H1 (cell line): ENCODE measurements at regions not wholly inside any gene's neighbourhood (a gene's known extent, or its start where the extent isn't known, plus 50 kb on each side); places are given as distances from the start of the nearest gene placed in this dataset.

Source experiments
- EGR1 ChIP-seq: IDR thresholded peaks from 2 replicates; pipeline ENCODE4 v1.6.1; 2011; ENCODE audit warnings: low read depth, low read length, borderline replicate concordance
- NRF1 ChIP-seq: IDR thresholded peaks from 2 replicates; pipeline ENCODE4 v1.6.1; 2011; ENCODE audit warnings: mild to moderate bottlenecking, low read depth, low read length, improper control_type of control experiment
- SP4 ChIP-seq: IDR thresholded peaks from 2 replicates; pipeline ENCODE4 v1.6.1; 2012; ENCODE audit warnings: low read length, inconsistent platforms
- SUZ12 ChIP-seq: fragments of 200-600 bp; sonication (generic); IDR thresholded peaks from 2 replicates; pipeline ENCODE4 v1.6.1; 2012; ENCODE audit warnings: mild to moderate bottlenecking, inconsistent platforms, low read length, moderate library complexity, mixed read lengths

DNA sequence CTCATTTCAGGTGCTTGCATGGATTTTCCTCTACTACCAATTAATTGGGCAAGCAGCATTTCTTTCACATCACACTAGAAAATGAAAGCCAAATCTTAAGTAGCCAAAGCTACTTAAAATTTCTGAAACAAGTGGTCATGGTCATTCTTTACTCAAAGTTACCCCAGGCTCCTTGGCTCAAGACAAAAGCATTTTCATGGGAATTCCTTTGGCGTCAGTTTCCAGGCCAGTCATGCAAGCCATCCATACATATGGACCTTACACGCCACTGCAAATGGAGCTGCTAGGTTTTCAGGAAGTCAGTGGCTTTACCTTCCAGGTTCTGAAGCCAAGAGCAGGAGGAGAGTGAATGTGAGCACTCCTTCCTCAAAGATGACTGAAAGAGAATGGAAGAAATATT is 83.7 kb upstream of the IL12A start (continued):
- TF ChIP-seq EGR1: no peak
- no peak for TF ChIP-seq SP4
- TF ChIP-seq SUZ12: no peak
- no peak for TF ChIP-seq NRF1
